ENCODE measurements at regions not wholly inside any gene's neighbourhood (a gene's known extent, or its start where the extent isn't known, plus 50 kb on each side); places are given as distances from the start of the nearest gene placed in this dataset.
"Not testable (repeated sequence)": the region's sequence is repeated elsewhere in the genome, so short reads cannot be mapped to it uniquely, and the experiment has no call there.

DNA sequence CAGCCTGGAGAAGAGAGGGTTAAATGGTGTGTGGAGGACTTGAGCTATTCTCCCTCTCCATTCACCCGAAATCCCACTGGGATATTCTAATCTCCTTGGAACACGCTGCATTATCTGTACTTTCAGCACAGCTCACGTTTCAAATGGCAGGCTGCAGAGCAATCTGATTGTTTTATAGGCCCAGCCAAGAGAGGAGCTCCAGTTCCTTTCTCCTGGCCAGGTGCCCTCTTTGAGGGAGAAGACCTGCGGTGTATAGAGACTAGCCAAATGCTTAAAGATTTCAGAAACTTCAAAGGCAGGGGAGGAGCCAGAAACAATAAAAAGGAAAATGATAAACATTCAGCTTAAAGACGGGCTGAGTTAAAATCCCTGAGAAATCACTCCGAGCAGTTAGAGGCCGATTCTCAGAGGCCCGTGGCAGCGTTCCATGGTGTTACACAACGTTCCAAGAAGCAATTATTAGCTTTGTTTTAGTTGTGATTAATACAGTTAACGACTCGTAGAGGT, 564.0 kb upstream of the KLF4 start:
- peak; percentile 29 for ATAC-seq

DNA sequence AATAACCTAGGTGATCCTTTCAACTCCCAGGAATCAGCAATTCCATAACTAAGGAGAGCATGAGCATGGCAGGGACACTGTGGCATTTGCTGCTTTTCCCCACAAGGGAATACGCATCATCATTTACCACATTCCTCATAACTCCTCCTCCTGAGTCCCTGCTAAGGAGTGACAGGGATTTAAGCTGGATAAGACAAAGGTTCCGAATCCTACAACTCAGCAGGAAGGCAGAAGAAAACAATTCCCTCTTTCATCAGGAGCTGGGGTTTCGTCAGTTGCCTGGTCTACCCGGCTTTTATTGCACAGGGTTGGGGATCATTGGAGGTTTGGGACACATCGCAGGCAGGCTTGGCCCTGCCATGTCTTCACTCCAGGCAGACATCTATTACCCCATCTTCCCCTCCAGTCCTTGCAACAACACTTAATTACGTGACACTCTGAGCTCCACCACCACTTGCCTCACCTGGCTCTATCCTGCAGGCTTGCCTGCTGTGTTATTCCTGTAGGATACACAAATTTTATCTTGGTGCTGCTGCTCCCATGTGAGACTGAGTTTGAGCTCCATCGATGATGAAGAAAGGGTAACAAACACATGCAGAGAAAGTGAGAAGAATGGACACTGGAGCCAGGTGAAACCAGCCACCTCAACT, 563.0 kb upstream of the KLF4 start:
- ATAC-seq: no peak

DNA sequence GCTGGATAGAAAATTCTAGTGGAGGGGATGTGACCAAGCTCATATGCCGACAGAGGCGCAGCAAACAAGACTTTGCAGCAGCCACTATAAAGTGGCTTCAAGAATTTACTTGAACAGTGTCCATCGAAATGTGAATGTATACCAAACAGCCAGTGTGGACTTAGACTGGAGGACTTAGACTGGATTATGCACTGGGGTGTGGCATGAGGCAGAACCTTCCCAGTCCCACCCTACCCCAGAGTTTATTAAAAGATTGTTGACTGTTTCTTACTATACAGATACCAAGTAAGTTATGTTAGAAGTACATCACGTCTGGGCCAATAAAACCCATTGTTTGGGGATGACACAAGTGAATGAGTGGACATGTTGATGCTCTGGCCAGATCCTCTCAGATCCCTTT, 561.3 kb upstream of the KLF4 start:
- no peak for ATAC-seq

DNA sequence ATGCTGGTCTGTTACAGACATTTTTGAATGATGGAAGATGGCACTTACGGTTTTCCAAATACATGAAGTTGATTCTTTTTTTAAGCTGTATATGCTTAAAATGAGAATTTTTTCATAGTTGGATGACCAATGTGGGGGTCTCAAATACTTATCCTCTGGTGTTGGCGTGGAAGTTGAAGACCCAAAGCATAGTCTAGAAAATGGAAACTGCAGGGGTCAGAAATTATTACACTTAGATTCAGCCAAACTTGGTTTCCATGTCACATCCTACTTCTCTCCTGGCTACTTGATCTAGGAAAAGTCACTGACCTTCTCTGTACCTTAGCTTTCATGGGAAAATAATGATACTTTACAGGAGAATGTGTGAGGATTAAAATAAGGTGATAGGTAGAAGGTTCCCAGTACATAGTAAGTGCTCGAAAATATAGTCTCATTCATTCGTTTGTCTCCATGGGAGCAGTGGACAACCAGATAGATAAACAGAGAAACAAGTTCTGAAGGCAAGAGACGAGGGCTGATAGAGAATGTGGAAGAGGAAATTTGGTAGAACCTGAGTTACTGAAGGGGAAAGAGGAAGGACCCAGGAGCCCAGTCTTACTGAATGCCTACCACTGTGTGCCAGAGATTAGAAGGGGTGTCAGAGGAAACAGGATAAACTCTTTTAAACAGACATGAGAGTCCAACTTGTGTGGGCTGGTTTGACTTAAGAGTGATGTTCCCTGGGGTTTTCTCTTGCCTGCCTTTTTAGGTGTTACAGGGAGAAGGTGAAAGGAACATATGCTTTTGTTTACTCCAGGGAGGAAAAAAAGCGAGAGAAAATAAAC, 560.3 kb upstream of the KLF4 start:
- ATAC-seq: no peak

DNA sequence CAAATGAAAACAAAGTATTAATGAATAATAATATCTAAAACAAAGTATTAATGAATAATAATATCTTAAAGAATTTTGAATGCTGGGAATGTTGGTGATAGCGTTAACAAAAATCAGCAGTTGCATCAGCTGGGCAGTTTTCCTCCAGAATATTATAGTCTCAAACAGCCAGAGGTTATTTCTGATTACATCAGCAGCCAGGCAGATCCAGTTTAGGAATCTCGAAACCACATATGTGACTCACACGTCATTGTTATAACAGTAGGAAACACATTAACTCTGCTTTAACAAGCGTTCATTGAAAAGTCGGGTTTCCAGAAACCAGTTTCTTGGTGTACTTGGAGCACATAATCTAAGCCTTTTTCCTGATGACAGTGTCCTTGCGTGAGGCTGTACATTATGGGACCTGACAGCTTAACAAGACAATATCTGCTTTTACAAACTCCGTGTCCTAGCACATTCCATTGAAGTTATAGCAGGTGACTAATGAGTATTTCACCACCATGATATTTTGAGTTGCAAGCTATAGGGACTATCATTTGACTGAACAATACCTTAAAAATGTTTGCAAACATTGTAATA, 559.5 kb upstream of the KLF4 start:
- ATAC-seq: peak; percentile 88

DNA sequence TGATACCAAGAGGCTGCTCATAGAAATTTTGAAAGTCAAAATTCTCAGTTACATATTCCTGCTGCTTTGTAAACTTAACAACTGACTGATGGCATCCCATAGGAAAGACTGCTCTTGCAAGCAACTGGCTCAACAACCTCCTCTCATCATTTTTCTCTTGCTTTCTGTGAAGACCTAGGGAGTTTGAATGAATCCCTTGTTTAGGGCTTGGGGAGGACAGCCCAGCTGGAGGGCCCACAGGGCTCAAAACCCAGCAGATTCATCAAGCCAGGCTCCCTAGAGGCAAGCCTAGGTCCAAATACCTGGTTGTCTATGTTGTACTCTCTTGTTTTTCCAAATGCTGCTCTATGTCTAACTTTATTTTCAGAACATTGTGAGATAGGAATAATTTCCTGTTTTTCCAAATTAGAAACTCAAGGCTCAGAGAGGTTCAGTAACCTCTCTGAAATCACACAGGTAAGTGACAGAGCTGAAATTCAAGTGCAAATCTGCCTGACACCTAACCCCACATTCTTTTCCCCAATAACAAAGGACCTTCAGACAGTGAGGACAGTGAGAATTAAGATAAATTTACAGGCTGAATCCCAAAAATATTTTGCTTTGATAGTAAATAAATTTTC, 558.9 kb upstream of the KLF4 start:
- ATAC-seq: no peak

DNA sequence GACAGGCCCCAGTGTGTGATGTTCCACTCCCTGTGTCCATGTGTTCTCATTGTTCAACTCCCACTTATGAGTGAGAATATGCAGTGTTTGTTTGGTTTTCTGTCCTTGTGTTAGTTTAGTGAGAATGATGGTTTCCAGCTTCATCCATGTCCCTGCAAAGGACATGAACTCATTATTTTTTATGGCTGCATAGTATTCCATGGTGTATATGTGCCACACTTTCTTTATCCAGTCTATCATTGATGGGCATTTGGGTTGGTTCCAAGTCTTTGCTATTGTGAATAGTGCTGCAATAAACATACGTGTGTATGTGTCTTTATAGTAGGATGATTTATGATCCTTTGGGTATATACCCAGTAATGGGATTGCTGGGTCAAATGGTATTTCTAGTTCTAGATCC, 558.2 kb upstream of the KLF4 start:
- not testable (repeated sequence) for ATAC-seq

DNA sequence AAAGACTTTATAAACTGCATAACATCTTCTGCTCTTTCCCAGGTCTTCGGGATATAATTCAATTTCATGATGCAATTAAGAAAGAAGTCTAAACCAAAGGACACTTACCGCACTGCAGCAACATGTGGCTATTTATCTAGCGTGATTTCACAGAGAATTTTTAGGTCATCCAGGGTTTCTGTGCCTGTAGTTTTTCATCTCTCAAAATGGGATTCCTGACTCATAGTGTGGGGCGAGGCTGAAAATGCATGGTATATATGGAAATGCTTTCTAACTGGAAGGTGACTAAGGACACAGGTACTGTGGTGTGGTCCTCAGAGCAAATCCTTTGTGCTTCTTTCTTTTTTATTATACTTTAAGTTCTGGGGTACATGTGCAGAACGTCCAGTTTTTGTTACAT, 557.7 kb upstream of the KLF4 start:
- ATAC-seq: peak; percentile 52

DNA sequence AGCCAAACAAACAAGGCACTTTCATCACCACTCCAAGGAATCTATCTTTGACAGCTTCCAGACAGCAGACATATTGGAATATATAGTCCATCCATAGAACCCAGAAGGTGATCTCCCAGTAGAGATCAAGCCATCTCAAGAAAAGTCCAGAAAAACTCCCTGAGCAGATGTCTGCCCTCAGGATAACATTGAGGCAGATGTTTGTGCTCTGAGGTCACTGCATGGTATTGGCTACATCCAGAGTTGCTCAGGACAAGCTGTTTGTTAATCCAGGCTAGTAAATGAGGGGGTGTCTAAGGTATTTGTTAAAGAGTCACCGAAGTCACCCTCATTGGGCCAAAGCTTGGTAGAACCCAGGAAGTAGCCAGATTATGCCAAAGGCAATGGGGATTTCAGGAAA, 556.3 kb upstream of the KLF4 start:
- no peak for ATAC-seq

DNA sequence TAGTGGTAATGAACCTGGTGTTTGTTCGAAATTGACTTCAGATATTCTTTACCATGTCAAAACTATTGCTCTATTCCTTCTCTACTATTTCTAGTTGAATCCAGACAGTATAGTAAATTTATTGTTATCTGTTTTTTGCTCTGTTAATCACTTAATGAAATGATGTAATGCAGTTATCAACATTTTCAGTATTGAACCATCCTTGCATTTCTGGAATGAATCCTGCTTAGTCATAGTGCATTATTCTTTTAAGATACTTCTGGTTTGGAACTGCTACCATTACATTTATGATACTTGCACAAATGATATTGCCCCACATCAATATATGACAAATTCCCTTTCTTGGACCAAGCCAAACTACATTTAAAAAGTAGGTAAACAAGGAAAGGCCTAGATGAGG, 554.0 kb upstream of the KLF4 start:
- no peak for ATAC-seq

DNA sequence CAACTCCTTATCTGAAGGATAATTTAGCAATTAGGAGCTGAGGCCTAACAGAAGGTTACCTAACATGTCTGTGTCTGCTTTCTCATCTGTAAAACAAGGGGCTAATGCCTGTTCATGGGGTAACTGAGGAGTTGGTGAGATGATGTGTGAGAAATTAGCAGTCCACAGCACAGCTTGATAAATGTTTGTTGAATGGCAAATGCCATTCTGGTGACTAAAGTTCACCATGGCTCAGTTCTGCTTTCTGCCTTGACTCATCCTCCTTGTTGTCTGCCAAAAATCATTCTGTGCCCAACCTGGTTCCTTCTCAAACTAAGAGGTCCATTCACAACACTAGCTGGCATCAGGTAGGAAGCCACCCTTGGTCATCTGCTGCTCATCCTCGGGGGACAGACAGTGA, 552.0 kb upstream of the KLF4 start:
- ATAC-seq: peak; percentile 80

DNA sequence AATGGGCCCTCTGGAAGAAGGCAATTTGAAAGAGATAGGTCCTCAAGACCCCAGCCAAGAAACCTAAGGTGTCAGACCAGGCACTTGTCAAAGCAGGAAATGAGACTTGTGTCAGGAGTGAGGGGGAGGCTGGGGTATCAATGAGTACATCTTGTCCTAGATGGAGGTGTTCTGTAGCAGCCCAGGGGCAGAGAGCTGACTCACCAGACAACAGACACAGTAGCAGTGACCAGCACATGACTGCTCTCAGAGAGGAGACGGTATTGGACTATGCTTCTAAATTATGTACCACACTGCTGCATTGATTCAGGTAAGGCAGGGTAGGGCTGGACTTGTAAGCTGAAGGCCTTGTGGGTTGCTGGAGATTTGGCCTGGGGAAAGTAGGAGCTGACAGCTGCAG, 551.2 kb upstream of the KLF4 start:
- peak; percentile 70 for ATAC-seq

DNA sequence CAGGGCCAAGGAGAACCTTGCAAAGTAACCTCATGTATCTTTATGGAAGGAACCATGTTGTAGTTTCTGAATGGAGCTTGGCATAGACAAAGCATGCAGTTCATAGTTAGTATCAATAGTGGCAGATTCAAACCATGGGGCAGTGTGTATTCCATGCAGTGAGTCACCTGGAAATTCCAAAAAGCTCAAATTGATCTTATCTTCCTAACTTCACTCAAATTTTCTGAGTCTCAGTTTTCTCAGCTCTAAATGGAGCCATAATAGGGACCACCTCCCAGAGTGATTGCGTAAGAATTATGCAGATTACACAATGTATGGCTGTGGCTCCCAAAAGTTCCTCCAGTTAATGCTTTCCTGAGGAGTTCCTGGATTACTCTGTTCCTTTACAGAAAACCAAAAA, 549.9 kb upstream of the KLF4 start:
- ATAC-seq: no peak

DNA sequence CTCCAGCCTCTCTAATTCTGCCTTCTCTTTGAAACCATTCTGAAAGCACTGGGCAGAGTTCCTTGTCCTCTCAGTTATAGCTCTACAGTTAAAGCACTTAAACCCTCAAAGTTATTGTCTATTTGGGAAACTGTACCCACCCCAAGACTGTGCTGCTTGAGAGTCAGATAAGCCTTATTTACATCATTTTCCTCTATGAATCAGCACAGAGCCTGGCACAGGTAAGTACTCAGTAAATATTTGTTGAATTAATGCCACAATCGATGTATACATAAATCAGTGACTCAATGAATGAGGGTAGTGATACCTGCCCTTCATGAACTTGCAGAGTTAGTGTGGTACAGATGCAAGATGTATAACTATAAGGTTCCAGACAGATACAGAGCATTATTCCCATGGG, 549.4 kb upstream of the KLF4 start:
- peak; percentile 58 for ATAC-seq

DNA sequence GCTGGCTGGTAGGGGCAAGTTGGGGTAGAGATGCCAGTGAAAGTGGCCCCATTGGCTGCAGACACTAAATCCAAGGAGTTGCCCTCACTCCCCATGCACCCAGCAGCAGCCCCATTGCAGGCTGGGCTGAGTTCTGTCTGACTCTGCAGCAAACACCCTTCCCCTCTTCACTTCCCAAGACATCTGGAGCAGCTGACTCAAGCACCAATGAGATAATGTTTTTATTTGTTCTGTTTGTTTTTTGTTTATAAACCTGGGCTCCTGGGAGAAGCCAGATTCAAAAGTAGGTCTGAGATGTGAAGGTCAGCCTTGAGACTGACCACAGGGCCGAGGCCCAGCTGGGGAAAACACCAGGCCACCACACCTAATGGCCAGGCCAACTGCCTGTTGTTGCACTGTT, 545.9 kb upstream of the KLF4 start:
- no peak for ATAC-seq

DNA sequence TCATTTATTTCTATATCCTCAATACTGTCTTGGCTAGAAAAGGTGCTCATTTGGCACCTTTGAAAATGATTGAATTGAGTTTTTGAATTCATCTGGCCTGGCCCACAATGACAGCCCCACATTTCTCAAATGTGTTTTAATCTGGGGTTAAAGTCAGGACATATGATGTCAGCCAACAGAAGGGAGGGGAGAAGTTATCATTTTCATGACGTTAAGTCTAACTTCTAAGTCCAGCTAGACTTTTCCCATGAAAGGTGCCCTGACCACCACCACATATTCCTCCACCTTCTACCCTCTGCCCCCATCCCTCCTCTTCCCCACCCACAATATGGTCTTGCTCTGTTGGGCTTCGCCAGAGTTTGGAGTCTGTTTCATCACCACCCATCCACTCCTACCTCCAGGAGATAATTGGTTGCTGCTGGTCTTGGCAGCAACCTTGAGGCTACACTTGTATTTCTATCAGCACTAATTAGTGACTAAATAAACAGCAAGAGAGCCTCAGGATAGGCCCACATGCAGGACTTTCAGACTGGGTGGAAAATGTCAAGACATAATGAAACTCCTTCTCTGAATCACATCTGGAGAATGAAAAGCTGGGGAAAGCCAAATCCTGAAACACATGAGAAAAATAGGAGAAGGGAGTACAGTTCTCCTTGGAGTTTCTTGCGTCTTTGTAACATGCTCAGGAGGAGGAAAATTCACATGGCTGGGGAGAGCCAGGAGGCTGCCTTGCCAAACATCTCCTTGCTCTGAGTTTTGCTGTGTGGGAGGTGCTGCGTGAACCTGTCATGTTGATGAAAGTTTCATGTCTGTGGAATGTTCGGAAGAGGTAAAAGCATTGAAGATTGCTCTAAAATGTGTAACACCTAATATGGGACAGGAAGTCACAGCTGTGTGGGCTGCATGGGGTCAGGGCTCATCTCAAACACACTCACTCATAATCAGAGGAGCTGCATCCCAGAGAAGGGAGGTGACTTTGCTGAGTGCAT, 544.7 kb upstream of the KLF4 start:
- ATAC-seq: no peak

DNA sequence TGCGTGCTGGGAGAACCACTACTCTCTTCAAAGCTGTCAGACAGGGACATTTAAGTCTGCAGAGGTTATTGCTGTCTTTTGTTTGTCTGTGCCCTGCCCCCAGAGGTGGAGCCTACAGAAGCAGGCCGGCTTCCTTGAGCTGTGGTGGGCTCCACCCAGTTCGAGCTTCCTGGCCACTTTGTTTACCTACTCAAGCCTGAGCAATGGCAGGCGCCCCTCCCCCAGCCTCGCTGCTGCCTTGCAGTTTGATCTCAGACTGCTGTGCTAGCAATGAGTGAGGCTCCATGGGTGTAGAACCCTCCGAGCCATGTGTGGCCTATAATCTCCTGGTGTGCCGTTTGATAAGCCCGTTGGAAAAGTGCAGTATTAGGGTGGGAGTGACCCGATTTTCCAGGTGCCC, 542.5 kb upstream of the KLF4 start:
- not testable (repeated sequence) for ATAC-seq

DNA sequence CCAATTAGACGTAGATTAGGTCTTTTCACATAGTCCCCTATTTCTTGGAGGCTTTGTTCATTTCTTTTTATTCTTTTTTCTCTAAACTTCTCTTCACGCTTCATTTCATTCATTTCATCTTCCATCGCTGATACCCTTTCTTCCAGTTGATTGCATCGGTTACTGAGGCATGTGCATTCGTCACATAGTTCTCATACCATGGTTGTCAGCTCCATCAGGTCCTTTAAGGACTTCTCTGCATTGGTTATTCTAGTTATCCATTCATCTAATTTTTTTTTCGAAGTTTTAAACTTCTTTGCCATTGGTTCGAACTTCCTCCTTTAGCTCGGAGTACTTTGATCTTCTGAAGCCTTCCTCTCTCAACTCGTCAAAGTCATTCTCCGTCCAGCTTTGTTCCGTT, 541.7 kb upstream of the KLF4 start:
- not testable (repeated sequence) for ATAC-seq

DNA sequence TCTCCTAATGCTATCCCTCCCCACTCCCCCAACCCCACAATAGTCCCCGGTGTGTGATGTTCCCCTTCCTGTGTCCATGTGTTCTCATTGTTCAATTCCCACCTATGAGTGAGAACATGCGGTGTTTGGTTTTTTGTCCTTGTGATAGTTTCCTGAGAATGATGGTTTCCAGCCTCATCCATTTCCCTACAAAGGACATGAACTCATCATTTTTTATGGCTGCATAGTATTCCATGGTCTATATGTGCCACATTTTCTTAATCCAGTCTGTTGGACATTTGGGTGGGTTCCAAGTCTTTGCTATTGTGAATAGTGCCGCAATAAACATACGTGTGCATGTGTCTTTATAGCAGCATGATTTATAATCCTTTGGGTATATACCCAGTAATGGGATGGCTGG, 537.1 kb upstream of the KLF4 start:
- ATAC-seq: not testable (repeated sequence)

DNA sequence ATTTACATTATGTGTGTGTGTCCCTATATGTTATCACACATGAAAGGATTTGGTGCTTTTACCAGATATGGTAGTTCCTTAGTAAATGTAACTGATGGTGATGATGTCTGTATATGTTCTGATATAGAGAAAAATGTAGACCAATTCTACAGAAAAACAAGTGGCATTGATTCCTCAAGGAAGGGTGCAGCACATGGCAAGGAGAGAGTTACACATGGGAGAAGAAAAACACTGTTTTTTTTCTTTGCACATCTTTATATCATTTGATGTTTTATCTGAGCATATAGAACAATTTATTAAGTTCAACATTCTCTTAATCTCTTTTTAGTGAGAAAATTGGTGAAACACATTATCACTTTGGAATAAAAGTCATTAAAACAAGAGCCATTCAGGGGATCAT, 535.0 kb upstream of the KLF4 start:
- ATAC-seq: no peak

DNA sequence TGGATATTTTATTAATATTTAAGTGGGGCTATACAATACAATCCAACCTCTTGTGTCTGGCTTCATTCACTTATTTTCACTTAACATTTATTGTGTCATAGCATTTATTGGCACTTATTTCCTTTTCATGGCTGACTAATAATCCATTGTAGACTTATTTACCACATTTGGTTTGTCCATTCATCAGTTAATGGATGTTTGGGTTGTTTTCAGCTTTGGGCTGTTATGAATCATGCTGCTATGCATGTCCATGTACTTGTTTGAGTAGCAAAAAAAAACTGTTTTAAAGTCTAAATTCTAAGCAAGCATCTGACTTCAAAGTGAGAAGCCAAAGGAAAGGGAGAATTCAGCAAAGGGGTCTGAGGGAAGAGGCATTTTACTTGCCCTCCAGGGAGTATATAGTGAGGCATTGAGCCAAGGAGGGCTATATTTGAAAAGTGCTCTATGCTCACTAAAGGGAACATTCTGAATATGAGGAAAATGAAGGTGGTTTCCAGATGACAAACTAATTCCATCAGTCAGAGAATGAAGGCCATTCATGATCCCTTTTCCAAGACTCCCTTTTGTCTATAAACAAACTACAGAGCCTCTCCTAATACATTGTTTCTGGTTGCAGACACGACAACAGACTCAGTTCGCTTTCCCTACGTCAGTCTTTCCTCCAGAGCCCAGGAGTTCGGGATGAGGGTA, 532.8 kb upstream of the KLF4 start:
- ATAC-seq: no peak
